HepG2 (cell line): ENCODE measurements at regions not wholly inside any gene's neighbourhood (a gene's known extent, or its start where the extent isn't known, plus 50 kb on each side); places are given as distances from the start of the nearest gene placed in this dataset.

Source experiments
- ATAC-seq: fragments of 200-7000 bp; cut with Tn5 transposase; 3 replicates; pipeline ENCODE4 v1.9.1; 2020; ENCODE audit warnings: mild to moderate bottlenecking, moderate library complexity
- BruUV-seq: library from RNA; stranded (reverse); fragments of 400-500 nt; replicated peaks from 2 replicates; lab custom pipeline; 2021; lab: Mats Ljungman, UMichigan
- CTCF ChIA-PET: fragments of 300-600 bp; formaldehyde crosslinking; extraction: SDS; loops from one replicate; lab custom pipeline; 2021; ENCODE audit warnings: low total read pairs, inconsistent platforms, low intra/inter-chr PET ratio; lab: Yijun Ruan, JAX
- POLR2A ChIA-PET: fragments of 350-600 bp; sonication (Branson Sonifier 250); formaldehyde crosslinking; loops from one replicate; lab custom pipeline; 2020; ENCODE audit warnings: antibody characterized with exemption, inconsistent platforms; lab: Yijun Ruan, JAX
- DNase-seq: peaks from one replicate; pipeline ENCODE4 v3.0.0-alpha.2; 2015; ENCODE audit warnings: low spot score
- FAIRE-seq: peaks from 3 replicates; lab custom pipeline; 2011; peaks lifted over from hg19 to GRCh38; lab: Jason Lieb, UNC
- H2AFZ ChIP-seq: one replicate; pipeline ENCODE4 v1.6.1; 2011; ENCODE audit warnings: low read length, inconsistent platforms
- H3K27ac ChIP-seq: fragments of 300-600 bp; 3 replicates; pipeline ENCODE4 v1.8.0; 2011; ENCODE audit warnings: mixed run types, mild to moderate bottlenecking, mixed read lengths, low read length, inconsistent platforms; ENCODE audit not compliant: insufficient read depth; ENCODE audit errors: extremely low read length
- H3K27me3 ChIP-seq, 2 experiments: fragments of 200-600 bp in 1 of 2; 2 replicates in 1 of 2; 3 replicates in 1 of 2; pipeline versions ENCODE4 v1.6.0 to v1.8.0; 2011; ENCODE audit warnings: low read length in 2 of 2, mild to moderate bottlenecking in 2 of 2, moderate library complexity in 2 of 2, inconsistent platforms in 1 of 2; ENCODE audit not compliant: insufficient read depth in 2 of 2, control insufficient read depth in 1 of 2
- H3K36me3 ChIP-seq, 2 experiments: fragments of 200-600 bp in 1 of 2; replicated peaks in 1 of 2; 2 replicates in 1 of 2; 3 replicates in 1 of 2; pipeline versions ENCODE4 v1.5.1 to v1.8.0; 2011; ENCODE audit warnings: low read length in 2 of 2, inconsistent platforms in 1 of 2; ENCODE audit not compliant: insufficient read depth in 2 of 2, control insufficient read depth in 1 of 2
- H3K4me1 ChIP-seq: 2 replicates; pipeline ENCODE4 v1.5.1; 2012; ENCODE audit warnings: low read length, inconsistent platforms; ENCODE audit not compliant: insufficient read depth
- H3K4me2 ChIP-seq: 2 replicates; pipeline ENCODE4 v1.6.0; 2011; ENCODE audit warnings: low read depth, low read length, inconsistent platforms
- H3K4me3 ChIP-seq, 3 experiments: fragments of 200-600 bp in 1 of 3; sonication (generic), shearing (Covaris generic) in 1 of 3; replicated peaks in 1 of 3; 2 replicates each; pipeline ENCODE4 v1.5.1; 2011 to 2016; ENCODE audit warnings: low read length in 3 of 3, inconsistent platforms in 2 of 3, low read depth in 2 of 3, mild to moderate bottlenecking in 2 of 3, control low read depth in 1 of 3, mixed read lengths in 1 of 3; ENCODE audit not compliant: insufficient read depth in 1 of 3
- H3K79me2 ChIP-seq: one replicate; pipeline ENCODE4 v1.6.1; 2011; ENCODE audit warnings: low read length, inconsistent platforms; ENCODE audit not compliant: insufficient read depth
- H3K9ac ChIP-seq: 2 replicates; pipeline ENCODE4 v1.6.0; 2011; ENCODE audit warnings: mild to moderate bottlenecking, low read depth, low read length, inconsistent platforms; ENCODE audit not compliant: insufficient read depth
- H3K9me3 ChIP-seq: 2 replicates; pipeline ENCODE4 v1.5.1; 2012; ENCODE audit warnings: mild to moderate bottlenecking, low read length
- H4K20me1 ChIP-seq: 2 replicates; pipeline ENCODE4 v1.6.0; 2011; ENCODE audit warnings: inconsistent platforms, mild to moderate bottlenecking, low read length, moderate library complexity; ENCODE audit not compliant: insufficient read depth
- ELK4 ChIP-seq: sonication (generic); formaldehyde crosslinking; IDR thresholded peaks from 2 replicates; pipeline ENCODE4 v1.9.0; 2021; ENCODE audit warnings: missing genetic modification reagents, borderline replicate concordance
- JUND ChIP-seq: sonication (generic); formaldehyde crosslinking; IDR thresholded peaks from 2 replicates; pipeline ENCODE4 v1.8.0; 2022; ENCODE audit warnings: mild to moderate bottlenecking, missing genetic modification reagents
- MLXIP ChIP-seq: sonication (generic); formaldehyde crosslinking; IDR thresholded peaks from 2 replicates; pipeline ENCODE4 v1.9.0; 2021; ENCODE audit warnings: missing genetic modification reagents, borderline replicate concordance
- NBN ChIP-seq: fragments of 450-650 bp; conservative IDR thresholded peaks from 2 replicates; pipeline ENCODE4 v1.6.1; 2017
- NONO ChIP-seq, 2 experiments: fragments of 450-650 bp in 1 of 2; sonication (generic) in 1 of 2; formaldehyde crosslinking in 1 of 2; IDR thresholded peaks in 1 of 2; conservative IDR thresholded peaks in 1 of 2; 2 replicates each; pipeline versions ENCODE4 v1.6.1 to v1.8.0; 2017 to 2022; ENCODE audit warnings: mild to moderate bottlenecking in 1 of 2, missing genetic modification reagents in 1 of 2, moderate library complexity in 1 of 2
- NR3C1 ChIP-seq: sonication (generic); formaldehyde crosslinking; IDR thresholded peaks from 2 replicates; pipeline ENCODE4 v1.4.0; 2020; ENCODE audit warnings: missing genetic modification reagents
- PAF1 ChIP-seq: IDR thresholded peaks from 2 replicates; pipeline ENCODE4 v1.6.1; 2016; ENCODE audit warnings: missing genetic modification reagents, missing compliant biosample characterization
- PHF5A ChIP-seq: IDR thresholded peaks from one replicate; pipeline ENCODE4 v1.6.1; 2018; ENCODE audit warnings: low read depth, missing genetic modification reagents; ENCODE audit not compliant: unreplicated experiment
- SOX6 ChIP-seq, 2 experiments: fragments of 450-650 bp in 1 of 2; sonication (generic) in 1 of 2; formaldehyde crosslinking in 1 of 2; IDR thresholded peaks; 2 replicates each; pipeline versions ENCODE4 v1.4.0 to v1.6.1; 2017 to 2020; ENCODE audit warnings: antibody characterized with exemption in 1 of 2, mild to moderate bottlenecking in 1 of 2, missing genetic modification reagents in 1 of 2
- ZNF567 ChIP-seq: sonication (generic); formaldehyde crosslinking; IDR thresholded peaks from 2 replicates; pipeline ENCODE4 v1.8.1; 2023; ENCODE audit warnings: mild to moderate bottlenecking, missing genetic modification reagents, borderline replicate concordance
- WGBS: methylation state at CpG from one replicate; pipeline ENCODE4 v1.1.6; 2017; ENCODE audit warnings: low lambda C conversion rate; 5-methylcytosine and 5-hydroxymethylcytosine counted together
- in situ Hi-C: cut with HindIII; loops from 2 replicates; pipeline ENCODE4 v1.10.0; 2017; ENCODE audit warnings: low pct_unique_long_range_greater_than_20kb; ENCODE audit not compliant: extremely low pct_ligation_motif_present
- intact Hi-C: fragments of 100-400 bp; cut with micrococcal nuclease; formaldehyde crosslinking; loops from one replicate; pipeline ENCODE4 v1.10.0; 2022; ENCODE audit not compliant: unreplicated experiment
- TF ChIP-seq, protein P1 (sequence below): sonication (generic); formaldehyde crosslinking; IDR thresholded peaks from 2 replicates; pipeline ENCODE4 v1.4.0; 2020; ENCODE audit warnings: missing genetic modification reagents

DNA sequence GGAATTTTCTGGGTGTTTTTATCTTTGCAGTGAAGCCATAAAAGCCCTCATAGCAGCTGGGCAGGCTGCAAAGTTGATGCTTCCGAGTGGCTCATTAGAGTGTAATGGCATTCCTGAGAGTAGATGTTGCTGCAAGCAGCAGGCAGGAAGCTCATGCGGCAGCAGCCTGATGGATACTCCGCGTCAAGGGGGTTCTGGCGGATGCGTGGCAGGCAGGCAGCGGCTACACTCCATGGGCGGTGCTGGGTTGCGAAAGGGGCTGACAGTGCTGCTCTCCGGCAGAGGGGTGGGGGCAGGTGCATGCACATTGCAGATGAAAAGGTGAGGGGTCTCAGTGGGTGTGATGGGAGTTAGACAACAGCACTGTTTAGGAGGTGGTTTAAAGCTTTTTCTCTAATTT, 93.2 kb upstream of the AJAP1 start:
- FAIRE-seq (no peak), ATAC-seq (no peak), DNase-seq (no peak)
- H3K36me3 ChIP-seq: no peaks in the 10 kb centered on the region
- no peak overlapping the region for H3K9ac ChIP-seq
- no peak overlapping the region for H2AFZ ChIP-seq
- no peaks in the 10 kb centered on the region for H3K79me2 ChIP-seq
- WGBS: 25% methylated on average over 10 of the region's 10 CpGs
- TF ChIP-seq PAF1 (CRISPR knock-in tag) (no peak), JUND (CRISPR knock-in tag) (no peak), MLXIP (CRISPR knock-in tag) (no peak), NONO (IDR thresholded peaks at IDR 0.05) (no peak), NONO (CRISPR knock-in tag; conservative IDR thresholded peaks at IDR 0.05) (no peak), PHF5A (CRISPR knock-in tag) (no peak), SOX6 (IDR thresholded peaks at IDR 0.05) (no peak), SOX6 (CRISPR knock-in tag; IDR thresholded peaks at IDR 0.05) (no peak), ELK4 (CRISPR knock-in tag) (no peak), NBN (no peak), ZNF567 (CRISPR knock-in tag) (no peak), NR3C1 (CRISPR knock-in tag) (no peak)
- TF ChIP-seq, protein P1, sequence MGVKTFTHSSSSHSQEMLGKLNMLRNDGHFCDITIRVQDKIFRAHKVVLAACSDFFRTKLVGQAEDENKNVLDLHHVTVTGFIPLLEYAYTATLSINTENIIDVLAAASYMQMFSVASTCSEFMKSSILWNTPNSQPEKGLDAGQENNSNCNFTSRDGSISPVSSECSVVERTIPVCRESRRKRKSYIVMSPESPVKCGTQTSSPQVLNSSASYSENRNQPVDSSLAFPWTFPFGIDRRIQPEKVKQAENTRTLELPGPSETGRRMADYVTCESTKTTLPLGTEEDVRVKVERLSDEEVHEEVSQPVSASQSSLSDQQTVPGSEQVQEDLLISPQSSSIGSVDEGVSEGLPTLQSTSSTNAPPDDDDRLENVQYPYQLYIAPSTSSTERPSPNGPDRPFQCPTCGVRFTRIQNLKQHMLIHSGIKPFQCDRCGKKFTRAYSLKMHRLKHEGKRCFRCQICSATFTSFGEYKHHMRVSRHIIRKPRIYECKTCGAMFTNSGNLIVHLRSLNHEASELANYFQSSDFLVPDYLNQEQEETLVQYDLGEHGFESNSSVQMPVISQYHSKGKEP: no peak
- H4K20me1 ChIP-seq: no peaks in the 10 kb centered on the region
- CTCF ChIA-PET: no interaction called here
- no peak overlapping the region for H3K4me2 ChIP-seq
- no TSS peak for BruUV-seq
- in situ Hi-C loops: no loop called here
- POLR2A ChIA-PET: no interaction called here
- H3K27me3 ChIP-seq: peaks cover 1 to 14% of the 10 kb centered on the region in 2 experiments; a peak in 4 of 5 replicates
- no peak overlapping the region for H3K4me3 ChIP-seq
- H3K4me1 ChIP-seq: no peaks in the 10 kb centered on the region
- intact Hi-C loops: no loop called here
- H3K9me3 ChIP-seq: no peaks in the 10 kb centered on the region
- H3K27ac ChIP-seq: no peak overlapping the region
